T-helper 17 cell (primary cell): ENCODE measurements at regions not wholly inside any gene's neighbourhood (a gene's known extent, or its start where the extent isn't known, plus 50 kb on each side); places are given as distances from the start of the nearest gene placed in this dataset.

Experiments
- ATAC-seq: fragments of 150-1000 bp; cut with Tn5 transposase; 2 replicates; pipeline ENCODE4 v1.10.0; 2021; ENCODE audit warnings: mild to moderate bottlenecking, moderate library complexity
- DNase-seq, 3 donors: peaks; one replicate each; pipeline versions ENCODE4 v3.0.0 to v3.0.0-alpha.2; 2020 to 2021
- H3K9me3 ChIP-seq: one replicate; pipeline ENCODE4 v1.7.0; 2013; ENCODE audit warnings: low read length, mild to moderate bottlenecking; ENCODE audit not compliant: control insufficient read depth, poor library complexity, severe bottlenecking
- H3K27ac Mint-ChIP-seq: one replicate; pipeline ENCODE4 v1.8.0; 2022; ENCODE audit warnings: mild to moderate bottlenecking, moderate library complexity, mixed read lengths
- H3K27me3 Mint-ChIP-seq: one replicate; pipeline ENCODE4 v1.8.0; 2022; ENCODE audit warnings: mixed read lengths
- H3K36me3 Mint-ChIP-seq: one replicate; pipeline ENCODE4 v1.8.0; 2022; ENCODE audit warnings: low read depth, mixed read lengths
- H3K4me1 Mint-ChIP-seq: one replicate; pipeline ENCODE4 v1.8.0; 2022; ENCODE audit warnings: mild to moderate bottlenecking, mixed read lengths
- H3K4me3 Mint-ChIP-seq: one replicate; pipeline ENCODE4 v1.8.0; 2022; ENCODE audit warnings: mild to moderate bottlenecking, moderate library complexity, mixed read lengths

- Mint-ChIP-seq H3K4me1 (no peaks in the 10 kb centered on the region), H3K27ac (no peak overlapping the region), H3K27me3 (peaks cover 29% of the 10 kb centered on the region), H3K36me3 (no peaks in the 10 kb centered on the region), H3K4me3 (no peak overlapping the region)
- no peaks in the 10 kb centered on the region for H3K9me3 ChIP-seq
- DNase-seq (no peak), ATAC-seq (no peak)
Measured at GRCh38 chr6:170128346-170128745, 162.5 kb downstream of the DLL1 start.

- H3K9me3 ChIP-seq: no peaks in the 10 kb centered on the region
- ATAC-seq: no peak
- no peak overlapping the region for H3K27ac Mint-ChIP-seq
- no peaks in the 10 kb centered on the region for H3K36me3 Mint-ChIP-seq
- no peak overlapping the region for H3K4me3 Mint-ChIP-seq
- no peak for DNase-seq
- H3K4me1 Mint-ChIP-seq: no peaks in the 10 kb centered on the region
- peaks cover 29% of the 10 kb centered on the region for H3K27me3 Mint-ChIP-seq
Measured at GRCh38 chr6:170127151-170127550, 163.7 kb downstream of the DLL1 start.

GRCh38 chr6:170125456-170126300 lies 165.2 kb downstream of the DLL1 start:
- H3K4me3 Mint-ChIP-seq: no peak overlapping the region
- DNase-seq (no peak), ATAC-seq (no peak)
- H3K4me1 Mint-ChIP-seq: no peaks in the 10 kb centered on the region
- H3K27me3 Mint-ChIP-seq: peaks cover 23% of the 10 kb centered on the region
- H3K27ac Mint-ChIP-seq: no peak overlapping the region
- peaks cover 3% of the 10 kb centered on the region for H3K9me3 ChIP-seq
- H3K36me3 Mint-ChIP-seq: no peaks in the 10 kb centered on the region

GRCh38 chr6:170124836-170125235 lies 166.0 kb downstream of the DLL1 start:
- no peak overlapping the region for H3K27ac Mint-ChIP-seq
- H3K36me3 Mint-ChIP-seq: no peaks in the 10 kb centered on the region
- peaks cover 5% of the 10 kb centered on the region for H3K9me3 ChIP-seq
- no peak overlapping the region for H3K4me3 Mint-ChIP-seq
- ATAC-seq (no peak), DNase-seq (no peak)
- no peaks in the 10 kb centered on the region for H3K4me1 Mint-ChIP-seq
- H3K27me3 Mint-ChIP-seq: peaks cover 23% of the 10 kb centered on the region

GRCh38 chr6:170124150-170124549 lies 166.7 kb downstream of the DLL1 start:
- peaks cover 5% of the 10 kb centered on the region for H3K9me3 ChIP-seq
- Mint-ChIP-seq H3K36me3 (no peaks in the 10 kb centered on the region), H3K27ac (no peak overlapping the region), H3K27me3 (peaks cover 23% of the 10 kb centered on the region), H3K4me3 (no peak overlapping the region), H3K4me1 (no peaks in the 10 kb centered on the region)
- ATAC-seq: no peak
- no peak for DNase-seq

GRCh38 chr6:170122651-170123050 lies 168.2 kb downstream of the DLL1 start:
- H3K4me1 Mint-ChIP-seq: no peaks in the 10 kb centered on the region
- DNase-seq: no peak
- no peak overlapping the region for H3K4me3 Mint-ChIP-seq
- no peak overlapping the region for H3K27ac Mint-ChIP-seq
- peaks cover 5% of the 10 kb centered on the region for H3K9me3 ChIP-seq
- no peak for ATAC-seq
- H3K36me3 Mint-ChIP-seq: no peaks in the 10 kb centered on the region
- H3K27me3 Mint-ChIP-seq: peaks cover 23% of the 10 kb centered on the region

- no peaks in the 10 kb centered on the region for H3K36me3 Mint-ChIP-seq
- DNase-seq (peak in 1 of 3 donors; percentile 1), ATAC-seq (no peak)
- no peaks in the 10 kb centered on the region for H3K27me3 Mint-ChIP-seq
- peaks cover 5% of the 10 kb centered on the region for H3K9me3 ChIP-seq
- H3K4me3 Mint-ChIP-seq: no peak overlapping the region
- no peak overlapping the region for H3K27ac Mint-ChIP-seq
- H3K4me1 Mint-ChIP-seq: peaks cover 5% of the 10 kb centered on the region
Measured at GRCh38 chr6:170117111-170117972, 173.5 kb downstream of the DLL1 start.

- no peak for ATAC-seq
- H3K9me3 ChIP-seq: peaks cover 5% of the 10 kb centered on the region
- Mint-ChIP-seq H3K4me1 (peaks cover 5% of the 10 kb centered on the region), H3K27me3 (no peaks in the 10 kb centered on the region), H3K4me3 (no peak overlapping the region), H3K27ac (no peak overlapping the region), H3K36me3 (no peaks in the 10 kb centered on the region)
- DNase-seq: no peak
Measured at GRCh38 chr6:170116636-170117035, 174.2 kb downstream of the DLL1 start.

GRCh38 chr6:170114956-170115855 lies 175.7 kb downstream of the DLL1 start:
- no peaks in the 10 kb centered on the region for H3K9me3 ChIP-seq
- ATAC-seq (no peak), DNase-seq (no peak)
- Mint-ChIP-seq H3K27me3 (no peaks in the 10 kb centered on the region), H3K4me3 (no peak overlapping the region), H3K27ac (no peak overlapping the region), H3K36me3 (no peaks in the 10 kb centered on the region), H3K4me1 (peaks cover 5% of the 10 kb centered on the region)

- Mint-ChIP-seq H3K4me3 (no peak overlapping the region), H3K27me3 (no peaks in the 10 kb centered on the region), H3K4me1 (peaks cover 5% of the 10 kb centered on the region), H3K36me3 (no peaks in the 10 kb centered on the region), H3K27ac (peak overlapping the region; percentile 61)
- H3K9me3 ChIP-seq: no peaks in the 10 kb centered on the region
- DNase-seq (no peak), ATAC-seq (no peak)
Measured at GRCh38 chr6:170114187-170114945, 176.5 kb downstream of the DLL1 start.

GRCh38 chr6:170113141-170113540 lies 177.7 kb downstream of the DLL1 start:
- Mint-ChIP-seq H3K27me3 (peaks cover 12% of the 10 kb centered on the region), H3K4me3 (no peak overlapping the region), H3K27ac (no peak overlapping the region), H3K4me1 (peaks cover 5% of the 10 kb centered on the region), H3K36me3 (no peaks in the 10 kb centered on the region)
- DNase-seq: no peak
- no peak for ATAC-seq
- no peaks in the 10 kb centered on the region for H3K9me3 ChIP-seq

GRCh38 chr6:170112583-170112860 lies 178.4 kb downstream of the DLL1 start:
- no peak for DNase-seq

More at GRCh38 chr6:170112583-170112860, 178.4 kb downstream of the DLL1 start:
- H3K9me3 ChIP-seq: no peaks in the 10 kb centered on the region
- Mint-ChIP-seq H3K36me3 (no peaks in the 10 kb centered on the region), H3K27me3 (peaks cover 18% of the 10 kb centered on the region), H3K4me1 (peaks cover 5% of the 10 kb centered on the region), H3K4me3 (no peak overlapping the region), H3K27ac (no peak overlapping the region)
- no peak for ATAC-seq
